Peyer's patch (tissue), 4 donors: ENCODE measurements at regions not wholly inside any gene's neighbourhood (a gene's known extent, or its start where the extent isn't known, plus 50 kb on each side); places are given as distances from the start of the nearest gene placed in this dataset.
"Not testable (repeated sequence)": the region's sequence is repeated elsewhere in the genome, so short reads cannot be mapped to it uniquely, and the experiment has no call there.

Experiments
- DNase-seq, 3 donors: peaks; one replicate each; pipeline ENCODE4 v3.0.0-alpha.2; 2017 to 2019
- H3K27ac ChIP-seq, 4 donors: fragments of 200-600 bp; sonication (generic); one replicate each; pipeline ENCODE4 v1.5.1; 2016 to 2019
- H3K27me3 ChIP-seq, 2 donors: fragments of 200-600 bp; sonication (generic); one replicate each; pipeline ENCODE4 v1.5.1; 2019
- H3K36me3 ChIP-seq, 3 donors: fragments of 200-600 bp; sonication (generic); one replicate each; pipeline ENCODE4 v1.5.1; 2016 to 2019
- H3K4me1 ChIP-seq, 4 donors: fragments of 200-600 bp; sonication (generic); one replicate each; pipeline ENCODE4 v1.5.1; 2016 to 2019
- H3K4me3 ChIP-seq, 4 donors: fragments of 200-600 bp; sonication (generic); 1 replicate in 3 of 4; 2 replicates in 1 of 4; pipeline ENCODE4 v1.5.1; 2016 to 2019; ENCODE audit warnings: mild to moderate bottlenecking in 1 of 4
- H3K9me3 ChIP-seq, 4 donors: fragments of 200-600 bp; sonication (generic); one replicate each; pipeline ENCODE4 v1.5.1; 2016 to 2019; ENCODE audit warnings: mild to moderate bottlenecking in 1 of 4
- CTCF ChIP-seq, 6 experiments: fragments of 450-650 bp in 4 of 6; fragments of 200-600 bp in 2 of 6; sonication (generic) in 1 of 6; IDR thresholded peaks; one replicate each; pipeline ENCODE4 v1.5.1; 2017 to 2019; ENCODE audit warnings: antibody characterized with exemption in 6 of 6, mild to moderate bottlenecking in 3 of 6, moderate library complexity in 1 of 6
- POLR2A ChIP-seq, 2 donors: fragments of 450-650 bp; IDR thresholded peaks; one replicate each; pipeline ENCODE4 v1.5.1; 2017; ENCODE audit warnings: antibody characterized with exemption in 2 of 2, mild to moderate bottlenecking in 2 of 2, moderate library complexity in 2 of 2

- Histone ChIP-seq H3K9me3 (no peaks in the 10 kb centered on the region), H3K27ac (no peak overlapping the region), H3K27me3 (no peaks in the 10 kb centered on the region), H3K36me3 (no peaks in the 10 kb centered on the region), H3K4me1 (no peaks in the 10 kb centered on the region), H3K4me3 (no peak overlapping the region)
- TF ChIP-seq POLR2A (IDR thresholded peaks at IDR 0.05) (no peak), CTCF (IDR thresholded peaks at IDR 0.05) (no peak)
- DNase-seq, result no peak
These were observed 61.9 kb upstream of the RDX start for GRCh38 chr11:110358336-110358735.

DNA sequence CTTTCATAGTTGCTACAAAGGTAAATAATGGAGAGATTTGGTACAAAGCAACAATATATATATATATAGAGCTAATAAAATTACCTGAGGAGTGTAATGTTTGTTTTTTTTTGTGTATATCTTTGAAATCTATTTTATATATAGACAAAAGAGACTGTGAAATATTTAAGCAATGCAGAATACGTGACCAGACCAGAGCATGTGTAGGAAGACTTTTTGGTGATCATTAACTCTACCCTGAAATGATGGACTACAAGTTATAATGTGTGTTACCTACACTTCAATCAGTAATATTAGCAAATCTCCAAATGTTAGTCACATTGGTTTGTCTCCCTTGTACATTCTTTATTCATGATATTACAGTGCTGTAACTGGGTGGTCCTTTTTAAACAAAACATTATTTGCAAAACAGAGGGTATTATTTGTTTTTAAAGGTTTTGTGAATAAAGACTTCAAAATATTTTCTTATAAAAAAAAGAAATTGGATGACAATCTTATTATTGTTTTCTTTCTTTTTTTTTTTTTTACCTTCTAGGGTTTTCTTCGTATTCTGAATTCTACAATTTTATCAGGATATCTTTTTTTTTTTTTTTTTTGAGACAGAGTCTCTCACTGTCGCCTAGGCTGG lies 64.5 kb upstream of the RDX start:
- not testable (repeated sequence) for H3K4me3 ChIP-seq, DNase-seq, H3K36me3 ChIP-seq

GRCh38 chr11:110362971-110363509 lies 66.6 kb upstream of the RDX start:
- TF ChIP-seq POLR2A (IDR thresholded peaks at IDR 0.05) (no peak), CTCF (IDR thresholded peaks at IDR 0.05) (no peak)
- H3K4me1 ChIP-seq, result no peaks in the 10 kb centered on the region
- no peak overlapping the region for H3K27ac ChIP-seq
- no peaks in the 10 kb centered on the region for H3K9me3 ChIP-seq
- H3K27me3 ChIP-seq, result no peaks in the 10 kb centered on the region
- no peaks in the 10 kb centered on the region for H3K36me3 ChIP-seq
- H3K4me3 ChIP-seq, result no peak overlapping the region
- no peak for DNase-seq

More for the DNA sequence above, 64.5 kb upstream of the RDX start:
- not testable (repeated sequence) for H3K27ac ChIP-seq, H3K4me1 ChIP-seq, H3K27me3 ChIP-seq, H3K9me3 ChIP-seq

DNA sequence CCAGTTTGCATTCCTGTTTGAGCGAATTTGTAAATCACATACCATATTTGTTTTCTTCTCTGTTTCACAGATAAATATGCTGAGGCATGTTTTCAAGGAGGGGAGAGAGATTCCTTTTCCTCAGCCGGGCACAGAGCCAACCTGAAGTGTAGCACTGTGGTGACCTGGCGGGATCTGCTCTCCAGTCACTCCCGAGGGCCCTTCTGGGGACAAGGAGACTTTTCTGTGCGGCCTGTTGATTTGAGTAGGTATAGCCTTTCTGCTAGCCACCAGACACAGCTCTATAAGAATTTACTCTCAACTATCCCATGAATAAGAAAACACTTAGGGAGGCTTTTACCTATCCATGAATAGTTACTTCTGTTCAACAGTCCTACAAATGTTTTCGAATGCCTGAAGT lies 63.5 kb upstream of the FDX1 start:
- Histone ChIP-seq H3K27me3 (no peaks in the 10 kb centered on the region), H3K36me3 (no peaks in the 10 kb centered on the region), H3K4me1 (no peaks in the 10 kb centered on the region), H3K4me3 (no peak overlapping the region), H3K9me3 (no peaks in the 10 kb centered on the region), H3K27ac (no peak overlapping the region)
- no peak for DNase-seq
- TF ChIP-seq CTCF (IDR thresholded peaks at IDR 0.05), result no peak
- TF ChIP-seq POLR2A (IDR thresholded peaks at IDR 0.05), result no peak

GRCh38 chr11:110367571-110367970 lies 62.2 kb upstream of the FDX1 start:
- Histone ChIP-seq H3K4me3 (no peak overlapping the region), H3K27ac (no peak overlapping the region), H3K9me3 (no peaks in the 10 kb centered on the region), H3K36me3 (no peaks in the 10 kb centered on the region), H3K27me3 (no peaks in the 10 kb centered on the region), H3K4me1 (no peaks in the 10 kb centered on the region)
- TF ChIP-seq POLR2A (IDR thresholded peaks at IDR 0.05) (no peak), CTCF (IDR thresholded peaks at IDR 0.05) (peak in 2 of 6 experiments; percentile 19 to 24)
- DNase-seq, result no peak

DNA sequence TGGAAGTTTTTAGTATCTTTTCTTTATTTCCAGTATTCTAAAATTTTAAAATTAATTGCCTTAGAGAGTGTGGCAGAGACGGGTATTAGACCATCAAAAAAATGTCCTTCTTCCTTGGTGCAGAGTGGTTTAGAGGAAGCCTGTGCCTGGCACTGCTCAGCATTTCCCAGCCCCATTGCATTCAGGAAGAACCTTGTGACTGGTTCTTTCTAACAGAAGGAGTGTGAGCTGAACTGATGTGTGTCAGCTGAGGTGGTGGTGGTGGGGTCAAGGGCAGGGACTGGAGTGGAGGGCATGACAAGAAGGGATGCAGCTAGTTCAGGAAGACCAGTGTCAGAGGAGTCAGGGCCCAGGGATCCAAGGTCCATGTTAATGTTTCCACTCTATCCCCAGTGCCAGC lies 58.7 kb upstream of the FDX1 start:
- Histone ChIP-seq H3K27me3 (no peaks in the 10 kb centered on the region), H3K4me1 (no peaks in the 10 kb centered on the region), H3K4me3 (no peak overlapping the region), H3K27ac (no peak overlapping the region), H3K9me3 (no peaks in the 10 kb centered on the region), H3K36me3 (no peaks in the 10 kb centered on the region)
- no peak for DNase-seq
- TF ChIP-seq CTCF (IDR thresholded peaks at IDR 0.05), result no peak
